Esophagus muscularis mucosa (tissue), 3 donors: ENCODE measurements at regions not wholly inside any gene's neighbourhood (a gene's known extent, or its start where the extent isn't known, plus 50 kb on each side); places are given as distances from the start of the nearest gene placed in this dataset.

Source experiments
- EP300 ChIP-seq: sonication (generic); formaldehyde crosslinking; IDR thresholded peaks from one replicate; pipeline ENCODE4 v1.6.1; 2017; ENCODE audit warnings: antibody characterized with exemption
- TF ChIP-seq, protein P1 (sequence below), 3 experiments: fragments of 200-600 bp in 2 of 3; fragments of 450-650 bp in 1 of 3; sonication (generic) in 2 of 3; IDR thresholded peaks; one replicate each; pipeline ENCODE4 v1.5.1; 2017 to 2019; ENCODE audit warnings: antibody characterized with exemption in 3 of 3, mild to moderate bottlenecking in 2 of 3, moderate library complexity in 1 of 3

- no peak for TF ChIP-seq EP300
- TF ChIP-seq, protein P1, sequence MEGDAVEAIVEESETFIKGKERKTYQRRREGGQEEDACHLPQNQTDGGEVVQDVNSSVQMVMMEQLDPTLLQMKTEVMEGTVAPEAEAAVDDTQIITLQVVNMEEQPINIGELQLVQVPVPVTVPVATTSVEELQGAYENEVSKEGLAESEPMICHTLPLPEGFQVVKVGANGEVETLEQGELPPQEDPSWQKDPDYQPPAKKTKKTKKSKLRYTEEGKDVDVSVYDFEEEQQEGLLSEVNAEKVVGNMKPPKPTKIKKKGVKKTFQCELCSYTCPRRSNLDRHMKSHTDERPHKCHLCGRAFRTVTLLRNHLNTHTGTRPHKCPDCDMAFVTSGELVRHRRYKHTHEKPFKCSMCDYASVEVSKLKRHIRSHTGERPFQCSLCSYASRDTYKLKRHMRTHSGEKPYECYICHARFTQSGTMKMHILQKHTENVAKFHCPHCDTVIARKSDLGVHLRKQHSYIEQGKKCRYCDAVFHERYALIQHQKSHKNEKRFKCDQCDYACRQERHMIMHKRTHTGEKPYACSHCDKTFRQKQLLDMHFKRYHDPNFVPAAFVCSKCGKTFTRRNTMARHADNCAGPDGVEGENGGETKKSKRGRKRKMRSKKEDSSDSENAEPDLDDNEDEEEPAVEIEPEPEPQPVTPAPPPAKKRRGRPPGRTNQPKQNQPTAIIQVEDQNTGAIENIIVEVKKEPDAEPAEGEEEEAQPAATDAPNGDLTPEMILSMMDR (IDR thresholded peaks at IDR 0.05) = no peak
Observed at GRCh38 chr14:104345621-104346462, 207.5 kb downstream of the KIF26A start.
